Transverse colon (tissue), 3 donors: ENCODE measurements at regions not wholly inside any gene's neighbourhood (a gene's known extent, or its start where the extent isn't known, plus 50 kb on each side); places are given as distances from the start of the nearest gene placed in this dataset.

Experiments used
- POLR2A ChIP-seq: fragments of 450-650 bp; IDR thresholded peaks from one replicate; pipeline ENCODE4 v1.6.1; 2016; ENCODE audit warnings: antibody characterized with exemption, mild to moderate bottlenecking, moderate library complexity
- TF ChIP-seq, protein P1 (sequence below), 5 experiments: fragments of 200-600 bp in 3 of 5; fragments of 450-650 bp in 2 of 5; sonication (generic) in 3 of 5; IDR thresholded peaks; 1 replicate in 2 of 5; 2 replicates in 3 of 5; pipeline ENCODE4 v1.5.1; 2016 to 2017; ENCODE audit warnings: antibody characterized with exemption in 5 of 5, inconsistent platforms in 3 of 5, mild to moderate bottlenecking in 2 of 5, moderate library complexity in 1 of 5

DNA sequence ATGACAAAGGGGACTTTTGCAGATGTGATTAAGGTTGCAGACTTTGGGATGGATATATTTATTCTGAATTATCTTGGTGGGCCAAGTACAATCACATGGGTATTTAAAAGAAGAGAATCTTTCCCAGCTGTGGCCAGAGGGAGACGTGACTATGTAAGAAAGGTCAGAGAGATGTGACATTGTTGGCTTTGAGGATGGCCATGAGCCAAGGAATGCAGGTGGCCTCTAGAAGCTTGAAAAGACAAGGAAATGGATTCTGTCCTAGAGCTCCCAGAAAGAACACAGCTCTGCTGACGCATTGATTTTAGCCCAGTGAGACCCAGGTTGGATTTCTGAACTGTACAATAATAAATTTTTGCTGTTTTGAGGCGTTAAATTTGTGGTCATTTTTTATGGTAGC lies 616.0 kb upstream of the TBL1XR1 start:
- no peak for TF ChIP-seq POLR2A
- TF ChIP-seq, protein P1, sequence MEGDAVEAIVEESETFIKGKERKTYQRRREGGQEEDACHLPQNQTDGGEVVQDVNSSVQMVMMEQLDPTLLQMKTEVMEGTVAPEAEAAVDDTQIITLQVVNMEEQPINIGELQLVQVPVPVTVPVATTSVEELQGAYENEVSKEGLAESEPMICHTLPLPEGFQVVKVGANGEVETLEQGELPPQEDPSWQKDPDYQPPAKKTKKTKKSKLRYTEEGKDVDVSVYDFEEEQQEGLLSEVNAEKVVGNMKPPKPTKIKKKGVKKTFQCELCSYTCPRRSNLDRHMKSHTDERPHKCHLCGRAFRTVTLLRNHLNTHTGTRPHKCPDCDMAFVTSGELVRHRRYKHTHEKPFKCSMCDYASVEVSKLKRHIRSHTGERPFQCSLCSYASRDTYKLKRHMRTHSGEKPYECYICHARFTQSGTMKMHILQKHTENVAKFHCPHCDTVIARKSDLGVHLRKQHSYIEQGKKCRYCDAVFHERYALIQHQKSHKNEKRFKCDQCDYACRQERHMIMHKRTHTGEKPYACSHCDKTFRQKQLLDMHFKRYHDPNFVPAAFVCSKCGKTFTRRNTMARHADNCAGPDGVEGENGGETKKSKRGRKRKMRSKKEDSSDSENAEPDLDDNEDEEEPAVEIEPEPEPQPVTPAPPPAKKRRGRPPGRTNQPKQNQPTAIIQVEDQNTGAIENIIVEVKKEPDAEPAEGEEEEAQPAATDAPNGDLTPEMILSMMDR (IDR thresholded peaks at IDR 0.05), result no peak
